DMS53 treated with DMSO at 0.1 percent for 48 hours (cell line): ENCODE measurements at regions not wholly inside any gene's neighbourhood (a gene's known extent, or its start where the extent isn't known, plus 50 kb on each side); places are given as distances from the start of the nearest gene placed in this dataset.

Experiments
- DNase-seq: peaks from one replicate; lab custom pipeline; 2025; ENCODE audit not compliant: unreplicated experiment; lab: John Stamatoyannopoulos, UW

- no peak for DNase-seq
Measured at GRCh38 chr21:15363921-15364320, 299.1 kb upstream of the NRIP1 start.

GRCh38 chr21:15365751-15366392 is 301.1 kb upstream of the NRIP1 start:
- DNase-seq, result peak; percentile 62

- DNase-seq, result no peak
Measured at GRCh38 chr21:15366555-15366954, 301.8 kb upstream of the NRIP1 start.

GRCh38 chr21:15367061-15367626 is 302.3 kb upstream of the NRIP1 start:
- no peak for DNase-seq

GRCh38 chr21:15370462-15370975 is 305.7 kb upstream of the NRIP1 start:
- DNase-seq, result no peak

- DNase-seq, result no peak
Measured at GRCh38 chr21:15373941-15374340, 309.1 kb upstream of the NRIP1 start.

GRCh38 chr21:15379776-15380175 is 315.0 kb upstream of the NRIP1 start:
- DNase-seq, result no peak

GRCh38 chr21:15383588-15383987 is 318.8 kb upstream of the NRIP1 start:
- no peak for DNase-seq

- no peak for DNase-seq
Measured at GRCh38 chr21:15390049-15390448, 325.2 kb upstream of the NRIP1 start.

GRCh38 chr21:15397258-15397657 is 332.5 kb upstream of the NRIP1 start:
- DNase-seq, result no peak

- no peak for DNase-seq
Measured at GRCh38 chr21:15400905-15401304, 328.9 kb upstream of the USP25 start.

- no peak for DNase-seq
Measured at GRCh38 chr21:15401331-15401730, 328.5 kb upstream of the USP25 start.

- DNase-seq, result no peak
Measured at GRCh38 chr21:15405214-15405613, 324.6 kb upstream of the USP25 start.

- no peak for DNase-seq
Measured at GRCh38 chr21:15406791-15407190, 323.0 kb upstream of the USP25 start.

- DNase-seq, result no peak
Measured at GRCh38 chr21:15407585-15407984, 322.2 kb upstream of the USP25 start.

GRCh38 chr21:15408089-15408488 is 321.7 kb upstream of the USP25 start:
- no peak for DNase-seq

GRCh38 chr21:15409031-15409430 is 320.8 kb upstream of the USP25 start:
- no peak for DNase-seq

- DNase-seq, result no peak
Measured at GRCh38 chr21:15410853-15411252, 318.9 kb upstream of the USP25 start.

GRCh38 chr21:15414057-15414456 is 315.7 kb upstream of the USP25 start:
- no peak for DNase-seq

- DNase-seq, result no peak
Measured at GRCh38 chr21:15415541-15416261, 314.1 kb upstream of the USP25 start.

GRCh38 chr21:15421441-15421881 is 308.3 kb upstream of the USP25 start:
- no peak for DNase-seq

GRCh38 chr21:15421947-15422346 is 307.8 kb upstream of the USP25 start:
- no peak for DNase-seq
